ENCODE measurements at regions not wholly inside any gene's neighbourhood (a gene's known extent, or its start where the extent isn't known, plus 50 kb on each side); places are given as distances from the start of the nearest gene placed in this dataset.

DNA sequence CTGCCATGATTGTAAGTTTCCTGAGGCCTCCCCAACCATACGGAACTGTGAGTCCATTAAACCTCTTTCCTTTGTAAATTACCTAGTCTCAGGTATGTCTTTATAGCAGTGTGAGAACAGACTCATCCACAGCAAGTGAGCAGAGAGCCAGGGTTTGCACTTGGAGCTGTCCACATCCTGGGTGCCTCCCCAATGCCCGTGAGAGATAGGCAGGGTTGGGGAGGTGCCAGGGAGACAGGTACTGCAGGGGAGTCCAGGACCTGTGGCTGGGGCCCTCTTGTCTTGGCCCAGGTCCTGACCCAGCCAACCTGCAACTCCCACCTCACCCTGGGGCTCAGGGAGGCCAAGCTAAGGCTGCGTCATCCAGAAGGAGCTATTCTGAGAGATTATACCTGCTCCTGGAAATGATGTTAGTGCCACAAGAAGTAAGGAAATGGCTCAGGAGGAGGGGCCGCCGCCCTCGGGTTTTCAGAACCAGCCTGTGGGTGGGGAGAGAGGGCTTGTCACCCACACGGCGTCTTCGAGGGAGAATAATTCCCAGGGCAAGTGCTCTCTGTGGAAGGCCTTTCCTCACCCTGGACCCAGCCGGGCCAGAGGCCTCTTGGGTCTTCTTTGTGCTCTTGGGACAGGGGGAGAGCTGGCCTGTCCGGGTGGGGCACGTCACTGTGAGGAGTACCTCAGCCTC is 66.5 kb downstream of the ADRA2C start:
- DNase-seq, result no peak

DNA sequence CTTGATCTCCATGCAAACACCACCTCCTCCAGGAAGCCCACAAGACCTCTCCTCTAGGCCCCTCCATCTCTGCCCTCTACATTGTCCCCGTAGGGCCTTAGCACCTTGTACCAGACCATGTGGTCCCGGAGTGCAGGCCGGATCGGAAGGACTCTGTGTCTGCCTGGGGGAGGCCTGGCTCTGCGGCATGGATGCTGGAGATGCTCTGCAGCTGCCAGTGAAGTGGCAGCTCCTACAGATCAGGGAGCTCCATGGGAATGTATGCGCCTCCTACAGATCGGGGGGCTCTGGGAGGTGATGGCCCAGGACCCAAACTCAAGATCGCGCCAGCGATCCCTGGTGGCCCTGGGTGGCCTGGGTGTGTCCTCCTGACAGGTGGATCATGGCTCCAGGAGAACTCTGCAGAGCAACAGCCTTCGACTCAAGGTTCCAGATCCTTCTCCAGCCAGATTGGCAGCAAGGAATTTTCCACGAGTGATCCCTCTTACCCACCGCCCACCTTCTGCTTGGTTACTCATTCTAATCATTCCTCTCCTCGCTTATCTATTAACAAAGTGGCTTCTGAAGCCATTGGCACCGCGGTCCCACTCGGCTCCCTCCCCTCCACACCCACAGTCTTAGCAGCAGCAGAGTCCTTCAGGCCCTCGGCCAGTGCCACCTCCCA is 67.3 kb downstream of the ADRA2C start:
- DNase-seq, result no peak

DNA sequence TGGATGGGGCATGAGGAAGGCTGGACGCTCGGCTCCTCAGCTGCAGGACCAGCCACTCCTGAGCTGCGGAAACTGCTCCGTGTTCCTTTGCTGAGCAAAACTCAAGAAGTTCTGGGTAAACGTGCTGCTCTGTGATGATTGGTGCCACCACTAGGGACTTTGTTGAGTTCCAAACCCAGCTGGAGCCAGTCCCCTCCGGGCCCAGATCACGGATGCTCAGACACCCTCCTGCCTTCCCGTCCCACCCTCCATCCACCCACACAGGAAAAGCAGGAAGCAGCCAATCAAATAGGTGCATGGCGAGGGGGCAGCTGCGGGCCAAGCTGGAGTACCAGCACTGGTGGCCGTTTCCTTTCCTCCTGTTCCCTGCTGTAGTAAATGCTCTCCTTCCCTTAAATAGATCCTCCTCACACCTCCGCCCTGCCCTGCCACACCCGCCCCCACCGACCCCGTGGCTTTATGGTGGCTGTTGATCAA is 68.0 kb downstream of the ADRA2C start:
- no peak for DNase-seq

DNA sequence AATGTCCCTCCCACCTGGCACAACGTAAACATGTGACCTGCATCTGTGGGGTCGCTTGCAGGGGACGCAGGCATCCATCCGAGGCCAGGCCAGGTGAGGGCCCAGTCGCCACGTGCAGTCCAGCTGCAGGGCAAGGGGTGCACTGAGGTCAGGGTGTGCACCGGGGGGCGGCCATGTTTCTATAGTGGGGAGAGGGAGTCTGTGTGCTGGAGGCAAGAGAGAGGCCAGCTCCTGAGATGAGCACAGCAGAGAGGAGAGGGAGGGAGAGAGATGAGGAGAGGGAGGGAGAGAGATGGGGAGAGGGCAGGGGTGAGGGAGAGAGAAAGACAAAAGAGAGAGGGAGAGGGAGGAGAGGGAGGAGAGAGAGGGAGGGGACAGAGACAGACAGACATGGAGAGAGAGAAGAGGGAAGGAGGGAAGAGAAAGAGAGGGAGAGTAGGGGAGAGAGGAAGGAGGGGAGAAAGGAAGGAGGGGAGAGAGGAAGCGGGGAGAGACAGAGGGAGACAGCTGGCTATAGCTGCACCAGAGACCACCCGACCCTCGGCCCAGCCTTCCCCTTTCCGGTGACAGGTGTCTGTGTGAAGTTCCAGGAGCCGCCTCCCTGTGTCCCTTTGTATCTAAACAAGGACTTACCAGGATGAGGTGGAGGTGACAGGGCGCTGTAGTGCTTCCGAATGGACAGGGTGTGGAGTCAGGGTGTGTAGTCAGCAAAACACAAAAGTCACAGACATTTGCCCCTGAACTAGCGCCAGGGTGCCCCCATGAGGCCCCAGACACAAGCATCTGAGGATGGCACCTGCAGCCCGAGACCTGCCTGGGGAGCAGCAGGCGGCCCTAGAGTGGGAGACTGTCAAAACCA is 68.7 kb downstream of the ADRA2C start:
- no peak for DNase-seq

DNA sequence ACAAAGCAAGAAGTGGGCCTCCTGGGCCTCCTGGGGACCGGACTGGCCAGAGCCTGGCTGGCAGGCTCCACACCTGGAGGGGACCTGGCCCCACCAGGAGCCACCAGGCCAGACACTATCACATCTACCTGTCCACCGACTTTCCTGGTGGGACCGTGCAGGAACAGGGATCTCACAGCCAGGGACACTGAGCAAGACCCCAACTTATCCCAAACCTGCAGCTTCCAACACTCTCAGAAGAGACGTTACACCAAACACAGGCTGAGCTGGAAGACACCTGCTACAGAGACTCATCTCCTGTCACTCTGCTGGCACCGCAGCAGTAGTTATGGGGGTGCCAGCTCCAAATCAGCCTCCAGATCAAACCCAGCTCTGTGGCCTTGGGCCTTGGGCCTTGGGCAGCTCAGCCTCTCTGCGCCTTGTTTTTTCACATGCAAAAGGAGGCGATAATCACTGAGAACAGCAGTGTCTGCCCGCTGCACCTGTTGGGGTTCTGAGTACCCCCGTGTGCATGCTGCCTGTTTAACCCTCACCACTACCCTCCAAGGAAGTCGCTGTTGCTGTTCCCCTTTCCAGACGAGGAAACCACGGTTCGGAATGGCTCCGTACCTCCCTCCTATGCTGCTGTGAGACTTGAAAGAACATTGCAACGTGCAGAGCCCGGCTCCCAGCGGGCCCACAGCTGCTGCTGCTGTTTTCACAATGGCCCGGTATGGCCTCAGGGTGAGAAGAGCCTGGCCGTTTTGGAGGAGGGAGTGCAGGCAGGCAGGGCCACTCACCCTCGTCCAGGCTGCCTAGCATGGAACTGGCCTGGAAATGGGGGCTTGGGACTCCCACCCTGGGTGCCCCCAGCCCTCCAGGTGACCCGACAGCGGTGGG is 69.6 kb downstream of the ADRA2C start:
- DNase-seq, result no peak

DNA sequence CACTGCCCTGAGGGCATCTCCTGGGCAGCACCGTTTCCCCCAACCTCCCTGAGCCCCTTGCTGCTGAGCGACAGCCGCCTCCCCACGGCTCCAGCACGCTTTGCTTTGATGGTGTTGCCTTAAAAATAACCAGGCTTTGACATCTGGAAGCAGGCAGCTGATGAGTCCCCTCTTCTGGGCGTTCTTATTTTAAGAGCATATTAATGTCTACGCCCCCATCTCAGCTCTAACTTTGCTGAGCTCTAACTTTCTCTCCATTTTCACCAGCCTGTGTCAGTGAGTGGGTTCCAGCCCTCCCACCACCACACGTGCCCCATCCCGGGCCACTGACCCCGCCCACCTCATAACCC is 70.2 kb downstream of the ADRA2C start:
- DNase-seq, result no peak

DNA sequence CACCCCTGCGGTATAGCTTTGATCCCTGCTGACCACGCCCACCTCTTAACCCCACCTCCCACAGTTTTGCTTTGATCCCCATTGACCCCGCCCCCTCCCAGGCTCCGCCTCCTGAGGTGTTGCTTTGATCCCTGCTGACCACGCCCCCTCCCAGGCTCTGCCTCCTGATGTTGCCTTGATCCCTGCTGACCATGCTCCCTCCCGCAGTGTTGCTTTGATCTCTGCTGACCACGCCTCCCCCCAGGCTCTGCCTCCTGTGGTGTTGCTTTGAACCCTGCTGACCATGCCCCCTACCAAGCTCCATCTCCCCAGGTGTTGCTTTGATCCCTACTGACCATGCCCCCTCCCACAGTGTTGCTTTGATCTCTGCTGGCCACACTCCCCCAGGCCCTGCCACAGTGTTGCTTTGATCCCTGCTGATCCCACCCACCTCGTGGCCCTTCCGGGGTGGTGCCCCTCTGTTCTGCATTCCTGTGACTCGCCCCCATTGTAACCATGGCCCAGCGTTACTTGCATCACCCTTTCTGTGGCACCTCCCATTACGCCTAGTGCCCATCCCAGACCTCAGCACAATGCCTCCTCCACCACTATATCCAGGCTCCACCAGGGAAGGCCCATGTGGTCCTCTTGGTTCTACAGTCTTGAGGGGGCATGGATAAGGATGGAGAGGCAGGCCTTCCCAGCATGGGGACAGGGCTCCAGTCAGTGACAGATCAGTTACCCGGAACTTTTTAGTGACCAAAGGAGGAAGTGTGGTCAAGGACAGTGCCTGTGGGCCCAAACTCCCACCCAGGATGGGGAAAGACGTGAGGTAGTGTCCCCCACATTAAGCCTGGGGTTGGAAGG is 70.8 kb downstream of the ADRA2C start:
- no peak for DNase-seq

DNA sequence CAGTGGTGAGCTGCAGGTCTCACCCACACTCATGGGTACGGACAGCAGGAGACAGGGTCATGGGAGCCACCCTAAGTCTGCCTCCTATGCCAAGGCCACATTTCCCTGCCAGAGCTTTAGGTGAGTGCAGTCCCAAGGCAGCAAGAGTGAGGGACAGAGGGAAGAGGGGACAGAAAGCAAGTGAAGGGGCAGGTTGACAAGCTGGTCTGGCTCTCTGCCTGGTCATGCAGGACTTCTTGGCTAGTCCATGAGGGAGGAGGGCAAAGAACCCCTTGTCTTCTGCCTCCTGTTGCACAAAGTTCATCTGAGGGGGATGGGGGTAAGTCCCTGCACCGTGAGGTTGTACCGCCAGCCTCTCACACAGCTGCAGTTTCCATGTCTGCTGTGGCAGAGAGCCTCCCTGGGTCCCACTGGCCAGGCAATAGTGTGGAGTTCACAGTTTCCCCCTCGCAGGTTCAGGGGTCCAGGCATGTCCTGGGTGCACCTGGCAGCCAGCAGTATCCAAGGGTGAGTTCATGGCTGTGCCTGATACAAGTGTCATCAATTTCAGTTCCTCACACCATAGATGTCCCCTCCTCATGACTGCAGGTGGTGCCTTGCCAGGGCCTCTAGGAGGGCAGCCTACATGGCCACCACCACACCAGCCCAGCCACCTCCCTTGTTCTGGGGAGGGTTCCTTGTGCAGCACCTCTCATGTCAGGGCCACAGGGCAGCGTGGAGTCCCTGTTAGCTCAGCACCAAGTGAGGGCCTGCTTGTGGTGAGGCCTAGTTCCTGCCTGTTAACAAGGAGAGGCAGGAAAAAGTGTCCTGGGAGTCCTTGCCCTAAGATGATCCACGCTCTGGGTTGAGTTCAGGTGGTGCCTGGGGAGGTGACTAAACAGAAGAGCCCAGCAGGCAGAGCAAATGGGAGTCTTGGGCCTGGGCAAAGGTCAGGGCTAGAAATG is 72.5 kb downstream of the ADRA2C start:
- DNase-seq, result no peak

DNA sequence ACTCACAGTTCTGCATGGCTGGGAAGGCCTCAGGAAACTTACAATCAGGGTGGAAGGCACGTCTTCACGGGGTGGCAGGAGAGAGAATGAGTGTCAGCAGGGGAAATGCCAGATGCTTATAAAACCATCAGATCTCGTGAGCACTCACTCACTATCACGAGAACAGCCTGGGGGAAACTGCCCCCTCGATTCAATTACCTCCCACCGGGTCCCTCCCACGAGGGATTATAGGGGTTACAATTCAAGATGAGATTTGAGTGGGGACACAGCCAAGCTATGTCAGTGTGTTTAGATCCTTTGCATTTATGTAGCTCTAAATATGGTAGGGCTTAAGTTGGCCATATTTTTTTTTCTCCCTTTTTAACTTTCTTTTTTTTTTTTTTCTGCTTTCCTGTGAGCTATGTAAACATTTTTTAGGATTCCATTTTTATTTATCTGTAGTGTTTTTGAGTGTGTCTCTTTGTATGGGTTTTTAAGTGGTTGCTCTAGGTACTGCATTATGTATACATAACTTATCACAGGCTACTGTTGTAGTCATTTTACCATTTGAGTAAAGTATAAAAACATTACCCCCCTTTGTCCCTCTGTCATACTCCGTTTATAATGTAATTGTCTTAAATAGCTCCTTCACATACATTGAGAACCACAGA is 79.0 kb downstream of the ADRA2C start:
- no peak for DNase-seq

DNA sequence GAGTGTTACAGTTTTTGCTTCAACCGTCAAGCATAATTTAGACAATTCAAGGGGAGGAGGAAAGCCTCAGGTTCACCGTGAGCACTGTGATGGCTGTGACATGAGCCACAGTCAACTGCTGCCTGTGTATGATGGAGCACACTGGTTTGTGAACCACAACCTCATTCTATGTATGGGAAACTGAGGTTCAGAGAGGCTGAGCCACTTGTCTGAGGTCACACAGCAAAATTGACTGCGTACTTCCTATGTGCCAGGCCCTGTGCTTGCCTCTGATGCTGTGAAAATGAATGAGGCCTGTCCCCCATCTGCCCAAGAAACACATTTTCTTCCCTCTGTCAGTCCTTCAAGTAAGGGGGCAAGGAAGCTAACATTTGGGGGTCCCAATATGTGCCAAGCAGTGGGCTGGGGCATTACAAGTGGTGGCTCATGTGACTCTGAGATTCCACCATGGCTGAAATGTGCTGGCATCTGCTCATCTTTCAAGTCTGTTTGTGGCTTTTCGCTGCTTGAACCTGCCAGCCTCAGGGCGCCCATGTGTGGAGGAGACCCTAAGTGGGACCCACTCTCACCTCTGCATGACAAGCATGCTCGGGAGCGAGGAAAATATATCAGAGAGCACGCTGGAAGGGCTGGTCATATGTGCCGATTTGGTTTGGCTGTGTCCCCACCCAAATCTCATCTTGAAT is 79.7 kb downstream of the ADRA2C start:
- no peak for DNase-seq

DNA sequence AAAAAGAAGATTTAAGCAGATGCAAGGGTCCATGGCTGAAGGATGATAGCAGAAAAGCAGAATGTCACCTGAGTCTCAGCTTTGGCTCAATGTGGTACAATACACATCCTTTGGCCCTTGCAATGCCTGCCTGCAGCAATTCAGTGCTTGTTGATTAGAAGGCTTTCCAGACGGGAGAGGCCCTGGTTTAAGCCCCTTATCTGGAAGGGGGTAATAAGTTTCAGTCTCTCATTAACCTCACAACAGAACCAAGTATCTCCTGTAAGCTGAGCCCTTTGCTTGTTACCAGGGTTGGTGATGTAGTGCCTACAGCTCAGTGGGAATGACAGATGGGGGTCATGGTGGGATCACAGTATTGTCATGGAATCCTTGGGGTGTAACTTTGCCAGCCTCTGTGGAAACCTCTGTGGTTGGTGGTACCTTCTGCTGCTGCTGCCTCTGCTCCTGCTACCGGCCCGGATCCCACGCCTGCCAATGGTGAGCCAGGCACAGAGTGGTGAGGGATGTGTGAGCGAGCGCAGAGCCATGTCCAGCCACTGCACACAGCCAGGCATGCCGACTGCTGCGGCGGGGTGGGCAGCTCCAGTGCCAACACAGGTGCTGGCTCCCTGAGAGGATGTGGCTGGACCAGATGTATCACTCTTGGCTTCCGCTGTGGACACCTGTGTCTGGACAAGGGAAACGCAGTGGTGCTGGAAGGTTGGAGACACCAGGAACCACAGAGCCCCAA is 81.2 kb downstream of the ADRA2C start:
- DNase-seq, result no peak

DNA sequence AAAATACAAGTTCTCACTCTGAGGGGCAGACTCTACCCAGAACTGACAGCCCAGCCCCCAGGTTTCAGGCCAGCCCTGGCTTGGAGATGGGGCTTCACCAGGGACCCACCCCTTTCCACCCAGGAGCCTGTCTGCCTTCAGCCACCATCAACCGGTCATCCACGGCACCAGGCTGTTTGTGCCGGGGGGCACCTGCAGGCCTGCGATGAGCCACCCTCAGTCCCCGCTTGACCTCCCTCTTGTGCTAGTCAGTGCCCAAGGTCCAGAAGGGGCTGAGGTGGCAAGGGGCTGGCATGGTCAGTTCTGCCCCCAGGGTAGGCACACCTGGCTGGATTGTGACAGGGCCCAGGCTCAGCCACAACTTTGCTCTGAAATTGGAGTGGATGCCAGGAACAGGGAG is 82.1 kb downstream of the ADRA2C start:
- DNase-seq, result no peak

DNA sequence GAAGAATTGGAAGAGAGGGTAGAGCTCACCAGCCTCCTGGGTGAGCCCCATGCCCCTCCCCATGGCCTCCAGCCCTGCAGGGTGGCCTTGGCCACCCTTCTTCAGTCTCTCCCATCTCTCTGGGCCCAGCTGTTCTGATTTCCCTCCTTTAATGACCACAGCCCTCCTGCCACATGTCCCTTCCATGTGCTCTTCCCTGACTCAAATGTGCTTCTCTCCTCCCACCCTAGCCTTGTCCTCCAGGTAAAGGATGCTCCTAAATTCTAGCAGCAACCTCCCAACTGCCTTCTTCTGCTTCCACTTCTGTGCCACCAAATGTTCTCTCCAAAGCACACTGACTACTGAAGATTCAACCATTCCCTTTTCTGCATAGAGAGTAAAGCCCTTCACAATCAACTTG is 83.0 kb downstream of the ADRA2C start:
- DNase-seq, result no peak

DNA sequence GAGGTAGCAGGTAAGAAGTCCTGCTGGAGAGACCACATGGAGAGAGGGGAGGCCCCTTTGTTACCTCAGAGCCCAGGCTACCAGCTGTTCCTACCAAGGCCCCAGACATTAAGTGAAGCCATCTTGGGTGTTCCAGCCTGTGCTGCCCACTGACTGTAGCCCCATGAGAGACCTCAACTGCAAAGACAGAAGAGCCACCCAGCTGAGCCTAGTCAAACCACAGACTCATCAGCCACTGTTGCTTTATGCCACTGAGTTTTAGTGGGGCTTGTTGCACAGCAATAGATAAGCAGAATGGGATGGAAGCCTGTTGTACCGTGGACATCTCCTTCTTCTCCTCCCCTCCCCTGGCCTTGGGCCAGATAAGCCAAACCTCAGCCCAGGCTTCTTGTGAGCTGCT is 83.9 kb downstream of the ADRA2C start:
- no peak for DNase-seq

DNA sequence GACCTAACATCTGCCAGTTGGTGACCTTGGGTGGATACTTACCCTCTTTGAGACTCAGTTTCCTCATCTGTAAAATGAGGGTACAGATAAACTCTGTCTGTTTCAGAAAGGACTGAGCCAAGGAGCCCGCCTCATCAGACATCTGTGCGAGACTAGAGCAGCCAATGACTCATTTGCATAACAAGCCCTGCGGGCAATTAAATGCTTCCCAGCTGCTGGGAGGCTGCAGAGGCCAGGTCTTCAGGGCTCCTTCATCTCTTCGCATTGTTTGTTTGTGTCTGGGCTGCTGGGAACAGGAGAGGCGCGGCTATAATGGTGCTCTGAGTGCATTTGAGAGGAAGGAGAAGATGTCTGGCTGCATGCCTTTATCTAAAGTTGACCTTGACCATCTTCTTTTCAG is 85.0 kb downstream of the ADRA2C start:
- no peak for DNase-seq

DNA sequence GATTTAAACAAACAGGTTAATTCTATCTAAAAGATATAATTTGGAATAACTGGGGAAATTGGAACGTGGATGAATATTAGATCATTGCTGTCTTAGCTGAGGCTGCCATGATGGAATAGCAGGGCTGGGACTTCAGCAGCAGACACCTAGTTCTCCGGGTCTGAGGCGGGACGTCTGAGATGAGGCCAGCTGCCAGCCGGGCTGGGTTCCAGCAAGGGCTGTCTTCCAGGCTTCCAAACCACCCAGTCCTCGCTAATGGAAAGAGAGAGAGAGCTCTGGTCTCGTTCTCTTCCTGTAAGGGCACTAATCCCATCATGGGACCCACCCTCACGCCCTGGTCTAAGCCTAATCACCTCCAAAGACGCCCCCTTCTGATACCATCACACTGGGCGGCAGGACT is 85.7 kb downstream of the ADRA2C start:
- no peak for DNase-seq

DNA sequence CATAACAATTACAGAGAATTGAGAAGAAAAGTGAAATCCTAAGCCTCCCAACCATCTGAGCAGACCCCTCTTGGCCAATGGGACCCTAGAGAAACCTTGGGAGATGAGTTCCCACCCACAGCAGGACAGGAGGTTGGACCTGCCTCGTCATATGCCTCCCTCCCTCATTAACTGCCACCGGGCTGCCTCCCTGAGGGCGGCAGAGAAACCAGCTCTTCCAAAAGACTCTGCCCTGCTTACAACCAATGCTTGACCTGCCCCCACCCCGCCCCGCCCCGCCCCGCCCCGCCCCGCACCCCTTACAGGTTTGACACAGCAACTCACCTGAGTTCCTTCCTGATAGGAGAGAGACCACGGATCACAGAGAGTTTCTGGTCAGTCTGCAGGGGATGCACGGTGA is 86.1 kb downstream of the ADRA2C start:
- no peak for DNase-seq

DNA sequence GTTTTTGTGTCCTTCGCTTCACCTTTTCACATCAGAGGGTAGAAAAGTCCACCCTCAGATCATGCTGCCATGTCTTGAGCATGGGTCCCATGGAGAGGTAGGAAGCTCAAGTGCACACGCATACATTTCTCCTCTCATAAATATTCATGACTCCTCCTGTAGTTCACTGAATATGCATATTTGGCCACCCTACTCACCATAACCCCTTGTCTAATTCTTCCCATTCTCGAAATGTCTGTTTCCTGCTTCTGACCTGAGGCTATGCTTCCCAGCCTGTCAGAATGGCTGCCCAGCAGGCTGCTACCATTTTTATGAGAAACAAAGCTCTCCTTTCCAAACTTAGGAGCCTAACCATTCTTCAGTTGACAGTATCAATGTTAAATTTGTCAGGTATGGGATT is 86.5 kb downstream of the ADRA2C start:
- DNase-seq, result no peak

Data from GDM1 (cell line).